ENCODE measurements at regions not wholly inside any gene's neighbourhood (a gene's known extent, or its start where the extent isn't known, plus 50 kb on each side); places are given as distances from the start of the nearest gene placed in this dataset.
A peak's percentile ranks its signal among the peaks of the same experiment; 100 is the strongest.

DNA sequence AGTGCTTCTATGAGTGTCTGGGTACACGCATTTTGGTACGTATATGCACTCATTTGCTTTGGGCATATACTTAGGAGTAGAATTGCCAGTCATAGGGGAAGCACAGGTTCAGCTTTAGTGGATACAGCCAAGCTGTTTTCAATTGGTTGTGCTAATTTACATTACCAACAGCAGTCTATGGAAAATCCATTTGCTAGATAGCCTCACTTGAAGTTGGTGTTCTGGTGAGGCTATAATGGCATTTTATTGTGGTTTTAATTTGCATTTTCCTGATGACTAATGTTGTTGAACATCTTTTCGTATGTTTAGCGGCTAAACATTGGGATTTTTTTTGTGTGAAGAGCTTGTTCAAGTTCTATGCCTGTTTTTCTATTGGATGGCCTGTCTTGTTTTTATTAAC lies 76.8 kb upstream of the ANKH start:
- H3K9me3 ChIP-seq (replicated peaks) = peaks cover 9% of the 10 kb centered on the region
- no peaks in the 10 kb centered on the region for H3K27me3 ChIP-seq (ENCODE audit: low read depth)
- intact Hi-C loops (cut with micrococcal nuclease) = no loop called here
- peaks cover 20% of the 10 kb centered on the region for H3K4me1 ChIP-seq
- H3K4me3 ChIP-seq = no peak overlapping the region
- no peak for DNase-seq
- no peaks in the 10 kb centered on the region for H3K36me3 ChIP-seq
- H3K27ac ChIP-seq (replicated peaks) = no peak overlapping the region
- TF ChIP-seq, protein P1, sequence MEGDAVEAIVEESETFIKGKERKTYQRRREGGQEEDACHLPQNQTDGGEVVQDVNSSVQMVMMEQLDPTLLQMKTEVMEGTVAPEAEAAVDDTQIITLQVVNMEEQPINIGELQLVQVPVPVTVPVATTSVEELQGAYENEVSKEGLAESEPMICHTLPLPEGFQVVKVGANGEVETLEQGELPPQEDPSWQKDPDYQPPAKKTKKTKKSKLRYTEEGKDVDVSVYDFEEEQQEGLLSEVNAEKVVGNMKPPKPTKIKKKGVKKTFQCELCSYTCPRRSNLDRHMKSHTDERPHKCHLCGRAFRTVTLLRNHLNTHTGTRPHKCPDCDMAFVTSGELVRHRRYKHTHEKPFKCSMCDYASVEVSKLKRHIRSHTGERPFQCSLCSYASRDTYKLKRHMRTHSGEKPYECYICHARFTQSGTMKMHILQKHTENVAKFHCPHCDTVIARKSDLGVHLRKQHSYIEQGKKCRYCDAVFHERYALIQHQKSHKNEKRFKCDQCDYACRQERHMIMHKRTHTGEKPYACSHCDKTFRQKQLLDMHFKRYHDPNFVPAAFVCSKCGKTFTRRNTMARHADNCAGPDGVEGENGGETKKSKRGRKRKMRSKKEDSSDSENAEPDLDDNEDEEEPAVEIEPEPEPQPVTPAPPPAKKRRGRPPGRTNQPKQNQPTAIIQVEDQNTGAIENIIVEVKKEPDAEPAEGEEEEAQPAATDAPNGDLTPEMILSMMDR (IDR thresholded peaks at IDR 0.05; ENCODE audit: borderline replicate concordance) = no peak

DNA sequence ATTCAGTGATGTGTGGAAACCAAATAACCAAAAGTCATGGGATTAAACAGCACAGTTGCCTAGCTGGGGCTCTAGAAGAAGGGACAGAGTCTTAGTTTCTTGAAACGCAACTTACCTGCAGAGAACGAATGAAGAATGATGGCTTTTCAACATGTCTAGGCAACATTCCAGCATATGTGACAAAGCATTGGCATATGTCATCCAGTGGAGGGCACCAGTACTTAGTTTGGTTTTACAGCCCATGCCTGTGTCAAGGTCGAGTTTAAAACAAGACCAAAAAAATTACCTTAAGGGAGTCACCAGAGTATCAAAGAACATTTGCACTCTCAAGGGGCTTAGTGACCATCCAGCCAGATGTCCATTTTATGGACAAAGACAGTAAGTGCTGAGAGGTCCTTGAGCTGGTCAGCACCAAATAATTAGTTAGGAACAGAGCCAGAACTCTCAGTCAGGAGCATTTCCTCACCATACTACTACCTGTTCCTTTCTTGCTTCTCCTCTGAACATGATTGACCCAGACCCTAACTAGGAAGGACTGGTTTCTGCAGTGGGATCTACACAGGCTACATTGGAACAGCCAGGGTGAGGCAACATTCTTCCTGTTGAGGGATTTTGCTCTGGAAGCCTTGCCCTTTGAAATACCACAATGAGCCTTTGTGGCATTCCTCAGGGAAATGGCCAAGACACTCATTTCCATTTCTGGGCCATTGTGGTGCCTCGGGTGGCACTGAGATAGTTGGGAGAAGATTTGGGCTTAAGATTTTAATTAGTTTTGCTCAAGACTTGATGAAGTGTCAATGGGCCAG lies 75.4 kb upstream of the ANKH start:
- intact Hi-C loops (cut with micrococcal nuclease) = no loop called here
- Histone ChIP-seq H3K27me3 (ENCODE audit: low read depth) (no peaks in the 10 kb centered on the region), H3K9me3 (replicated peaks) (peaks cover 9% of the 10 kb centered on the region), H3K4me1 (peaks cover 13% of the 10 kb centered on the region), H3K4me3 (no peak overlapping the region), H3K27ac (replicated peaks) (no peak overlapping the region), H3K36me3 (no peaks in the 10 kb centered on the region)
- DNase-seq = no peak
- TF ChIP-seq, protein P1 (IDR thresholded peaks at IDR 0.05; ENCODE audit: borderline replicate concordance) = peak; percentile 60

DNA sequence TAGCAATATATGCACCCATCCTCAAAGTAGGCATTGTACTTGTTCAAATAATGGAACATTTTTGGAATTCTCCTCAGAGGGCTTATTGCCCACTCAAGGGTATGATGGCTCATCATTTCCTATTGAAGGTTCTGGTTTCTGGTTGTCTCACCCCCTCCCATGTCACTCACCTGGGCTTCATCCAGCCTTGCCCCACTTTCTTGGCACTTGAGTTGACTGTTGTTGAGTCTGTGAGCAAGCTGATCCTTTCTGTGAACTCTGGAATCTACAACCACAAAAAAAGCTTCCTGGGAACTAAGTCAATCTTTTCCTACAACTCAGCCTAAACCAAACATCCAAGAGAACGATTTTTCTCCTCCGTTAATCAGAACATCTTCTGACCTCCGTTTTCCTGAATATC lies 73.9 kb upstream of the ANKH start:
- intact Hi-C loops (cut with micrococcal nuclease) = no loop called here
- Histone ChIP-seq H3K36me3 (no peaks in the 10 kb centered on the region), H3K27me3 (ENCODE audit: low read depth) (no peaks in the 10 kb centered on the region), H3K27ac (replicated peaks) (no peak overlapping the region), H3K9me3 (replicated peaks) (peaks cover 9% of the 10 kb centered on the region), H3K4me1 (peaks cover 13% of the 10 kb centered on the region), H3K4me3 (no peak overlapping the region)
- DNase-seq = no peak
- TF ChIP-seq, protein P1 (IDR thresholded peaks at IDR 0.05; ENCODE audit: borderline replicate concordance) = no peak

DNA sequence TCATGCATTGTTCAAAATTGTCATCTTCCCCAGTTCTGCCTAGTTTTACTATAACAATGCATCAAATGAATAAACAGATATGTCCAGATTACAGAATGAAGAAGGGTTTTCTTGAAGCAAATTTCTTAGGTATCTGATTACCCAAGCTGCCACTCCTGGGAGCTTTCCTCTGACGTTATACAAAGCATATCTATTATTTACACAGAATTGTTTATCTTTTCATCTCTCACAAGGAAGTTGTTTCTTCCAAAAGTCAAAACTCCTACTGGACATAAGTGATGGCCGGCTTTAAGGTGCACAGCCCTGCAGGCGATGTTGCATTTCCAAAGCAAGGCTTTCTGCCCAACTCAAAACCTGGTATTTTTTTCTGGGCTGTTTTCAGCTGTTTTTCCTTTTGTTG lies 73.4 kb upstream of the ANKH start:
- intact Hi-C loops (cut with micrococcal nuclease) = no loop called here
- H3K4me3 ChIP-seq = no peak overlapping the region
- H3K27me3 ChIP-seq (ENCODE audit: low read depth) = no peaks in the 10 kb centered on the region

DNA sequence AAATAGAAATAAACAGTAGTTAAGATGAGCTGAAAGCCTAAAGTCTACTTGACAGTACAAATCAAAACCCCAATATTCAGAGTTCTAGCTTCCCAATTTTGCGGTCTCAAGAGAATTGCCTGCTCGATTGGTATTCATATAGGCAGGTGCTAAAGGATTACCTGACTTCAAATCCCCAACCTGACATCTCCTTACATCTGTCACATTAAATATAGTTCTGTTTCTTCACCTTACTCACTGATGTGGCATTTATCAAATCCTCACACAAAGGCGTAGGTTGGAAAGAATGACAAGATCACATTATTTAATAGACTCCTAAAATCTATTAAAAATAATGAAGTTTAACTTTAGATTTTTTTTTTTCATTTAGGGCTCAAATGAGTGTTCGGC lies 72.8 kb upstream of the ANKH start:
- no peak for DNase-seq
- Histone ChIP-seq H3K27me3 (ENCODE audit: low read depth) (no peaks in the 10 kb centered on the region), H3K27ac (replicated peaks) (no peak overlapping the region), H3K9me3 (replicated peaks) (peaks cover under 1% of the 10 kb centered on the region), H3K4me1 (peaks cover 13% of the 10 kb centered on the region), H3K4me3 (no peak overlapping the region), H3K36me3 (no peaks in the 10 kb centered on the region)
- intact Hi-C loops (cut with micrococcal nuclease) = no loop called here
- TF ChIP-seq, protein P1 (IDR thresholded peaks at IDR 0.05; ENCODE audit: borderline replicate concordance) = no peak

More for the DNA sequence above, 73.4 kb upstream of the ANKH start:
- H3K4me1 ChIP-seq = peaks cover 13% of the 10 kb centered on the region
- TF ChIP-seq, protein P1 (IDR thresholded peaks at IDR 0.05; ENCODE audit: borderline replicate concordance) = no peak
- no peak for DNase-seq
- peaks cover 7% of the 10 kb centered on the region for H3K9me3 ChIP-seq (replicated peaks)
- no peaks in the 10 kb centered on the region for H3K36me3 ChIP-seq
- no peak overlapping the region for H3K27ac ChIP-seq (replicated peaks)
